Activated naive CD8-positive, alpha-beta T cell treated with anti-CD3 and anti-CD28 coated beads, Interleukin-2, amount 50 U/mL, for 16 hours (primary cell): ENCODE measurements at regions not wholly inside any gene's neighbourhood (a gene's known extent, or its start where the extent isn't known, plus 50 kb on each side); places are given as distances from the start of the nearest gene placed in this dataset.

Source experiments
- DNase-seq: peaks from one replicate; pipeline ENCODE4 v3.0.0-alpha.2; 2020; ENCODE audit warnings: low read depth, low spot score

- DNase-seq: no peak
Observed at GRCh38 chr12:92196368-92196767, 50.7 kb upstream of the BTG1 start.
